Stimulated activated naive CD8-positive, alpha-beta T cell treated with anti-CD3 and anti-CD28 coated beads, Interleukin-15, amount 100 ng/mL, for 72 hours (primary cell): ENCODE measurements at regions not wholly inside any gene's neighbourhood (a gene's known extent, or its start where the extent isn't known, plus 50 kb on each side); places are given as distances from the start of the nearest gene placed in this dataset.

ENCODE experiments used
- ATAC-seq: fragments of 150-1000 bp; cut with Tn5 transposase; 2 replicates; pipeline ENCODE4 v1.10.0; 2021; ENCODE audit warnings: mild to moderate bottlenecking, moderate library complexity
- DNase-seq, 2 donors: peaks; one replicate each; pipeline ENCODE4 v3.0.0; 2021 to 2022
- H3K27ac Mint-ChIP-seq, 2 donors: one replicate each; pipeline ENCODE4 v1.8.0; 2022; ENCODE audit warnings: mild to moderate bottlenecking in 2 of 2, mixed read lengths in 2 of 2, moderate library complexity in 2 of 2
- H3K27me3 Mint-ChIP-seq: one replicate; pipeline ENCODE4 v1.8.0; 2022; ENCODE audit warnings: mixed read lengths
- H3K4me1 Mint-ChIP-seq: one replicate; pipeline ENCODE4 v1.8.0; 2022; ENCODE audit warnings: mild to moderate bottlenecking, mixed read lengths
- H3K4me3 Mint-ChIP-seq, 2 donors: one replicate each; pipeline ENCODE4 v1.8.0; 2022; ENCODE audit warnings: mild to moderate bottlenecking in 2 of 2, mixed read lengths in 2 of 2, moderate library complexity in 1 of 2
- H3K9me3 Mint-ChIP-seq, 2 donors: one replicate each; pipeline ENCODE4 v1.8.0; 2022; ENCODE audit warnings: mixed read lengths in 2 of 2

- no peak for DNase-seq
- Mint-ChIP-seq H3K27ac (no peak overlapping the region), H3K4me3 (no peak overlapping the region)
Observed at GRCh38 chr2:221129657-221130056, 442.4 kb downstream of the EPHA4 start.

GRCh38 chr2:221130431-221130830, 441.7 kb downstream of the EPHA4 start:
- no peaks in the 10 kb centered on the region for H3K4me1 Mint-ChIP-seq
- H3K9me3 Mint-ChIP-seq = peaks cover 7 to 14% of the 10 kb centered on the region in 2 donors
- DNase-seq (no peak), ATAC-seq (no peak)
- no peak overlapping the region for H3K27ac Mint-ChIP-seq
- H3K27me3 Mint-ChIP-seq = peaks cover 12% of the 10 kb centered on the region
- no peak overlapping the region for H3K4me3 Mint-ChIP-seq

More at GRCh38 chr2:221129657-221130056, 442.4 kb downstream of the EPHA4 start:
- H3K4me1 Mint-ChIP-seq = no peaks in the 10 kb centered on the region
- peaks cover 12% of the 10 kb centered on the region for H3K27me3 Mint-ChIP-seq
- H3K9me3 Mint-ChIP-seq = peaks cover 7 to 14% of the 10 kb centered on the region in 2 donors
- no peak for ATAC-seq

- ATAC-seq = no peak
- DNase-seq = no peak
- H3K9me3 Mint-ChIP-seq = no peaks in the 10 kb centered on the region
- no peak overlapping the region for H3K27ac Mint-ChIP-seq
- H3K4me1 Mint-ChIP-seq = no peaks in the 10 kb centered on the region
- H3K27me3 Mint-ChIP-seq = no peaks in the 10 kb centered on the region
- H3K4me3 Mint-ChIP-seq = no peak overlapping the region
Observed at GRCh38 chr2:221133941-221134340, 438.2 kb downstream of the EPHA4 start.

GRCh38 chr2:221134718-221135117, 437.4 kb downstream of the EPHA4 start:
- no peak for DNase-seq
- H3K9me3 Mint-ChIP-seq = no peaks in the 10 kb centered on the region
- H3K4me1 Mint-ChIP-seq = no peaks in the 10 kb centered on the region
- no peak overlapping the region for H3K27ac Mint-ChIP-seq
- ATAC-seq = no peak
- no peak overlapping the region for H3K4me3 Mint-ChIP-seq
- H3K27me3 Mint-ChIP-seq = no peaks in the 10 kb centered on the region

- Mint-ChIP-seq H3K27ac (no peak overlapping the region), H3K4me3 (no peak overlapping the region), H3K9me3 (no peaks in the 10 kb centered on the region), H3K4me1 (no peaks in the 10 kb centered on the region), H3K27me3 (no peaks in the 10 kb centered on the region)
- DNase-seq (no peak), ATAC-seq (no peak)
Observed at GRCh38 chr2:221135699-221136098, 436.4 kb downstream of the EPHA4 start.

GRCh38 chr2:221137385-221137784, 434.7 kb downstream of the EPHA4 start:
- ATAC-seq = no peak
- no peak overlapping the region for H3K27ac Mint-ChIP-seq
- no peak overlapping the region for H3K4me3 Mint-ChIP-seq
- H3K27me3 Mint-ChIP-seq = no peaks in the 10 kb centered on the region
- no peaks in the 10 kb centered on the region for H3K4me1 Mint-ChIP-seq
- no peaks in the 10 kb centered on the region for H3K9me3 Mint-ChIP-seq
- DNase-seq = no peak

- Mint-ChIP-seq H3K4me1 (no peaks in the 10 kb centered on the region), H3K27me3 (no peaks in the 10 kb centered on the region), H3K4me3 (no peak overlapping the region), H3K9me3 (no peaks in the 10 kb centered on the region), H3K27ac (no peak overlapping the region)
- DNase-seq (no peak), ATAC-seq (no peak)
Observed at GRCh38 chr2:221142341-221142740, 429.8 kb downstream of the EPHA4 start.

GRCh38 chr2:221143231-221143630, 428.9 kb downstream of the EPHA4 start:
- Mint-ChIP-seq H3K4me1 (no peaks in the 10 kb centered on the region), H3K4me3 (no peak overlapping the region), H3K27ac (no peak overlapping the region), H3K9me3 (no peaks in the 10 kb centered on the region), H3K27me3 (no peaks in the 10 kb centered on the region)
- ATAC-seq (no peak), DNase-seq (no peak)

GRCh38 chr2:221144909-221145308, 427.2 kb downstream of the EPHA4 start:
- Mint-ChIP-seq H3K9me3 (no peaks in the 10 kb centered on the region), H3K27me3 (no peaks in the 10 kb centered on the region), H3K4me3 (no peak overlapping the region), H3K27ac (no peak overlapping the region), H3K4me1 (no peaks in the 10 kb centered on the region)
- ATAC-seq = no peak
- DNase-seq = no peak

- no peak for DNase-seq
- Mint-ChIP-seq H3K27ac (no peak overlapping the region), H3K4me3 (no peak overlapping the region), H3K4me1 (no peaks in the 10 kb centered on the region), H3K27me3 (no peaks in the 10 kb centered on the region), H3K9me3 (no peaks in the 10 kb centered on the region)
- ATAC-seq = no peak
Observed at GRCh38 chr2:221145396-221145795, 426.7 kb downstream of the EPHA4 start.

GRCh38 chr2:221153226-221153625, 418.9 kb downstream of the EPHA4 start:
- no peak for ATAC-seq
- H3K4me1 Mint-ChIP-seq = no peaks in the 10 kb centered on the region
- no peak for DNase-seq
- H3K27me3 Mint-ChIP-seq = no peaks in the 10 kb centered on the region
- H3K27ac Mint-ChIP-seq = no peak overlapping the region
- no peaks in the 10 kb centered on the region for H3K9me3 Mint-ChIP-seq
- H3K4me3 Mint-ChIP-seq = no peak overlapping the region

GRCh38 chr2:221154176-221154575, 417.9 kb downstream of the EPHA4 start:
- no peaks in the 10 kb centered on the region for H3K4me1 Mint-ChIP-seq
- H3K27me3 Mint-ChIP-seq = no peaks in the 10 kb centered on the region
- no peak overlapping the region for H3K27ac Mint-ChIP-seq
- no peak for ATAC-seq
- DNase-seq = no peak
- no peaks in the 10 kb centered on the region for H3K9me3 Mint-ChIP-seq
- H3K4me3 Mint-ChIP-seq = no peak overlapping the region

GRCh38 chr2:221156062-221156734, 415.9 kb downstream of the EPHA4 start:
- DNase-seq (no peak), ATAC-seq (no peak)
- Mint-ChIP-seq H3K9me3 (no peaks in the 10 kb centered on the region), H3K4me3 (no peak overlapping the region), H3K27ac (no peak overlapping the region), H3K4me1 (no peaks in the 10 kb centered on the region), H3K27me3 (no peaks in the 10 kb centered on the region)

- Mint-ChIP-seq H3K4me3 (no peak overlapping the region), H3K27ac (no peak overlapping the region), H3K27me3 (no peaks in the 10 kb centered on the region), H3K9me3 (peaks cover 0 to 3% of the 10 kb centered on the region in 2 donors), H3K4me1 (no peaks in the 10 kb centered on the region)
- no peak for ATAC-seq
- DNase-seq = no peak
Observed at GRCh38 chr2:221161186-221161585, 410.9 kb downstream of the EPHA4 start.

- DNase-seq (no peak), ATAC-seq (no peak)
- Mint-ChIP-seq H3K9me3 (peaks cover 0 to 4% of the 10 kb centered on the region in 2 donors), H3K27ac (no peak overlapping the region), H3K27me3 (no peaks in the 10 kb centered on the region), H3K4me3 (no peak overlapping the region), H3K4me1 (no peaks in the 10 kb centered on the region)
Observed at GRCh38 chr2:221166292-221166691, 405.8 kb downstream of the EPHA4 start.

- Mint-ChIP-seq H3K9me3 (peaks cover 0 to 4% of the 10 kb centered on the region in 2 donors), H3K4me3 (no peak overlapping the region), H3K4me1 (no peaks in the 10 kb centered on the region), H3K27me3 (no peaks in the 10 kb centered on the region), H3K27ac (no peak overlapping the region)
- DNase-seq (no peak), ATAC-seq (no peak)
Observed at GRCh38 chr2:221167561-221167960, 404.5 kb downstream of the EPHA4 start.

GRCh38 chr2:221169724-221170123, 402.4 kb downstream of the EPHA4 start:
- DNase-seq (no peak), ATAC-seq (no peak)
- Mint-ChIP-seq H3K9me3 (peaks cover 0 to 4% of the 10 kb centered on the region in 2 donors), H3K27me3 (no peaks in the 10 kb centered on the region), H3K27ac (no peak overlapping the region), H3K4me3 (no peak overlapping the region), H3K4me1 (no peaks in the 10 kb centered on the region)
